HCT116 (cell line): ENCODE measurements at regions not wholly inside any gene's neighbourhood (a gene's known extent, or its start where the extent isn't known, plus 50 kb on each side); places are given as distances from the start of the nearest gene placed in this dataset.

Experiments
- ATAC-seq: fragments of 200-7000 bp; cut with Tn5 transposase; 2 replicates; pipeline ENCODE4 v1.9.1; 2020; ENCODE audit warnings: mild to moderate bottlenecking, moderate library complexity
- BruUV-seq: library from RNA; stranded (reverse); fragments of 400-500 nt; replicated peaks from 2 replicates; lab custom pipeline; 2021; lab: Mats Ljungman, UMichigan
- CTCF ChIA-PET: fragments of 300-600 bp; sonication (Branson Sonifier 250); formaldehyde crosslinking; loops from one replicate; lab custom pipeline; 2021; ENCODE audit warnings: antibody characterized with exemption; lab: Charles Lee
- POLR2A ChIA-PET: fragments of 300-600, 350-600 bp; sonication (Branson Sonifier 250); formaldehyde crosslinking; loops from one replicate; lab custom pipeline; 2021; ENCODE audit warnings: antibody characterized with exemption; lab: Charles Lee
- RAD21 ChIA-PET, 2 experiments: fragments of 300-600 bp; sonication (Branson Sonifier 250); formaldehyde crosslinking; loops; one replicate each; lab custom pipeline; 2023; ENCODE audit warnings: low total read pairs in 2 of 2; ENCODE audit not compliant: uncharacterized antibody in 2 of 2, unreplicated experiment in 2 of 2, low non-redundant PET in 1 of 2; lab: Charles Lee
- DNase-seq: peaks from one replicate; pipeline ENCODE4 v3.0.0-alpha.2; 2010; ENCODE audit warnings: low read depth, low spot score
- H2AFZ ChIP-seq: fragments of 200-600 bp; shearing (Covaris generic), sonication (generic); 2 replicates; pipeline ENCODE4 v1.6.1; 2017; ENCODE audit warnings: low read depth, mixed run types, mixed read lengths, antibody characterized with exemption, low read length; ENCODE audit not compliant: poor library complexity, severe bottlenecking
- H3K27ac ChIP-seq: 2 replicates; pipeline ENCODE4 v1.5.1; 2012; ENCODE audit warnings: low read depth, low read length
- H3K27me3 ChIP-seq: fragments of 200-600 bp; sonication (generic); 2 replicates; pipeline ENCODE4 v1.6.1; 2016; ENCODE audit warnings: mixed run types, low read length, mixed read lengths; ENCODE audit not compliant: insufficient read depth
- H3K36me3 ChIP-seq, 2 experiments: fragments of 200-500 bp in 1 of 2; fragments of 200-600 bp in 1 of 2; sonication (Bioruptor generic) in 1 of 2; sonication (generic) in 1 of 2; 2 replicates each; pipeline versions ENCODE4 v1.5.1 to v1.6.1; 2014 to 2016; ENCODE audit warnings: low read length in 2 of 2, inconsistent platforms in 1 of 2, mixed read lengths in 1 of 2, mixed run types in 1 of 2; ENCODE audit not compliant: insufficient read depth in 2 of 2, control insufficient read depth in 1 of 2
- H3K4me1 ChIP-seq, 2 experiments: fragments of 200-600 bp in 1 of 2; sonication (generic) in 1 of 2; 2 replicates each; pipeline versions ENCODE4 v1.5.1 to v1.6.1; 2012 to 2017; ENCODE audit warnings: low read length in 2 of 2, inconsistent platforms in 1 of 2, mild to moderate bottlenecking in 1 of 2, mixed read lengths in 1 of 2, mixed run types in 1 of 2, moderate library complexity in 1 of 2; ENCODE audit not compliant: insufficient read depth in 2 of 2, control insufficient read depth in 1 of 2
- H3K4me2 ChIP-seq: fragments of 200-600 bp; sonication (generic); 2 replicates; pipeline ENCODE4 v1.6.1; 2017; ENCODE audit warnings: mixed run types, low read length, mixed read lengths
- H3K4me3 ChIP-seq, 2 experiments: fragments of 200-600 bp in 1 of 2; sonication (generic) in 1 of 2; replicated peaks in 1 of 2; 2 replicates each; pipeline ENCODE4 v1.5.1; 2011 to 2016; ENCODE audit warnings: low read length in 2 of 2, control low read depth in 1 of 2, low read depth in 1 of 2, mild to moderate bottlenecking in 1 of 2, mixed read lengths in 1 of 2, mixed run types in 1 of 2
- H3K79me2 ChIP-seq: fragments of 200-600 bp; sonication (generic); 2 replicates; pipeline ENCODE4 v1.6.1; 2017; ENCODE audit warnings: mild to moderate bottlenecking, mixed run types, low read length, moderate library complexity, mixed read lengths; ENCODE audit not compliant: insufficient read depth
- H3K9ac ChIP-seq: fragments of 200-600 bp; sonication (generic); 2 replicates; pipeline ENCODE4 v1.6.1; 2016; ENCODE audit warnings: low read length, mixed read lengths
- H3K9me2 ChIP-seq: fragments of 200-600 bp; sonication (generic), shearing (Covaris generic); 2 replicates; pipeline ENCODE4 v1.6.1; 2017; ENCODE audit warnings: mixed run types, mild to moderate bottlenecking, moderate library complexity; ENCODE audit not compliant: insufficient read depth
- H3K9me3 ChIP-seq, 2 experiments: fragments of 200-500 bp in 1 of 2; fragments of 200-600 bp in 1 of 2; sonication (Bioruptor generic) in 1 of 2; sonication (generic) in 1 of 2; 2 replicates each; pipeline ENCODE4 v1.6.1; 2014 to 2017; ENCODE audit warnings: low read length in 2 of 2, mixed read lengths in 2 of 2, inconsistent platforms in 1 of 2, low read depth in 1 of 2, mild to moderate bottlenecking in 1 of 2, mixed run types in 1 of 2, moderate library complexity in 1 of 2; ENCODE audit not compliant: control insufficient read depth in 1 of 2, insufficient read depth in 1 of 2
- H4K20me1 ChIP-seq: fragments of 200-600 bp; sonication (generic), shearing (Covaris generic); 2 replicates; pipeline ENCODE4 v1.6.1; 2017; ENCODE audit warnings: mixed run types, mild to moderate bottlenecking, moderate library complexity; ENCODE audit not compliant: insufficient read depth
- CBX3 ChIP-seq: IDR thresholded peaks from 2 replicates; pipeline ENCODE4 v1.6.1; 2012; ENCODE audit warnings: low read depth
- CEBPB ChIP-seq: IDR thresholded peaks from 2 replicates; pipeline ENCODE4 v1.6.1; 2012; ENCODE audit warnings: low read depth
- CTCF ChIP-seq, 3 experiments: fragments of 200-600 bp in 1 of 3; sonication (generic) in 1 of 3; IDR thresholded peaks in 2 of 3; conservative IDR thresholded peaks in 1 of 3; 2 replicates each; pipeline ENCODE4 v1.5.1; 2012 to 2017; ENCODE audit warnings: low read depth in 2 of 3, low read length in 2 of 3, antibody characterized with exemption in 1 of 3, borderline replicate concordance in 1 of 3, control low read depth in 1 of 3, mild to moderate bottlenecking in 1 of 3, mixed read lengths in 1 of 3, mixed run types in 1 of 3, moderate library complexity in 1 of 3; ENCODE audit not compliant: insufficient read depth in 1 of 3
- EGR1 ChIP-seq: IDR thresholded peaks from 2 replicates; pipeline ENCODE4 v1.6.1; 2012; ENCODE audit warnings: low read depth
- EZH2phosphoT487 ChIP-seq: fragments of 200-600 bp; IDR thresholded peaks from 2 replicates; pipeline ENCODE4 v1.6.1; 2018; ENCODE audit warnings: antibody characterized with exemption, borderline replicate concordance
- MAX ChIP-seq: IDR thresholded peaks from 2 replicates; pipeline ENCODE4 v1.6.1; 2012
- REST ChIP-seq: IDR thresholded peaks from 2 replicates; pipeline ENCODE4 v1.6.1; 2012; ENCODE audit warnings: low read depth
- SIN3A ChIP-seq: IDR thresholded peaks from 2 replicates; pipeline ENCODE4 v1.6.1; 2012; ENCODE audit warnings: low read depth
- ZBTB33 ChIP-seq: IDR thresholded peaks from 2 replicates; pipeline ENCODE4 v1.6.1; 2011; ENCODE audit warnings: mild to moderate bottlenecking, low read length, moderate library complexity; ENCODE audit not compliant: insufficient replicate concordance; ENCODE audit errors: extremely low read depth
- ZFX ChIP-seq: fragments of 450-650 bp; IDR thresholded peaks from 2 replicates; pipeline ENCODE4 v1.6.1; 2017
- intact Hi-C: fragments of 100-400 bp; cut with micrococcal nuclease; formaldehyde crosslinking; loops from 2 replicates; pipeline ENCODE4 v1.10.0; 2022

GRCh38 chr4:27985522-27985921 lies 1124.9 kb downstream of the STIM2 start:
- Histone ChIP-seq H3K4me1 (no peaks in the 10 kb centered on the region), H4K20me1 (no peaks in the 10 kb centered on the region), H3K79me2 (no peaks in the 10 kb centered on the region), H3K9me3 (no peaks in the 10 kb centered on the region), H3K27ac (no peak overlapping the region), H3K4me2 (no peak overlapping the region), H3K36me3 (no peaks in the 10 kb centered on the region), H3K27me3 (no peaks in the 10 kb centered on the region), H3K9ac (no peak overlapping the region), H2AFZ (no peak overlapping the region), H3K4me3 (no peak overlapping the region)
- POLR2A ChIA-PET, result no interaction called here
- RAD21 ChIA-PET, result no interaction called here
- ATAC-seq, result no peak
- no TSS peak for BruUV-seq
- CTCF ChIA-PET, result no interaction called here
- TF ChIP-seq ZFX, result no peak
- no peak for TF ChIP-seq EZH2phosphoT487
- TF ChIP-seq SIN3A, result no peak
- TF ChIP-seq CEBPB, result no peak
- no peak for TF ChIP-seq CTCF (IDR thresholded peaks at IDR 0.05 in 2 of 3, conservative IDR thresholded peaks at IDR 0.05 in 1 of 3; ENCODE audit: borderline replicate concordance in 1 of 3, insufficient read depth in 1 of 3, low read depth in 2 of 3, low read length in 2 of 3)
- TF ChIP-seq REST, result no peak
- no peak for TF ChIP-seq CBX3
- no peak for TF ChIP-seq ZBTB33
- no peak for TF ChIP-seq EGR1
- no peak for TF ChIP-seq MAX
- TF ChIP-seq, all 23 proteins: peak for 0
- no peaks in the 10 kb centered on the region for H3K9me2 ChIP-seq
- DNase-seq, result no peak
- intact Hi-C loops, result no loop called here
